Heart right ventricle (tissue), 16 donors: ENCODE measurements at regions not wholly inside any gene's neighbourhood (a gene's known extent, or its start where the extent isn't known, plus 50 kb on each side); places are given as distances from the start of the nearest gene placed in this dataset.

ENCODE experiments used
- ATAC-seq, 8 donors: fragments of 200-7000 bp; cut with Tn5 transposase; one replicate each; pipeline ENCODE4 v1.9.1; 2020; ENCODE audit warnings: mild to moderate bottlenecking in 8 of 8, moderate library complexity in 8 of 8, moderate number of reproducible peaks in 1 of 8
- DNase-seq, 2 donors: peaks; one replicate each; pipeline ENCODE4 v3.0.0-alpha.2; 2020
- H3K27ac ChIP-seq, 10 donors: fragments of 200-600 bp; sonication (generic) in 2 of 10; one replicate each; pipeline versions ENCODE4 v1.5.0 to v1.8.0; 2020 to 2022; ENCODE audit warnings: mild to moderate bottlenecking in 3 of 10
- H3K27me3 ChIP-seq, 7 donors: fragments of 200-600 bp; one replicate each; pipeline ENCODE4 v1.8.0; 2021 to 2022; ENCODE audit warnings: mild to moderate bottlenecking in 2 of 7
- H3K36me3 ChIP-seq, 9 donors: fragments of 200-600 bp; sonication (generic) in 1 of 9; one replicate each; pipeline versions ENCODE4 v1.5.0 to v1.8.0; 2020 to 2022; ENCODE audit warnings: mild to moderate bottlenecking in 2 of 9
- H3K4me1 ChIP-seq, 9 donors: fragments of 200-600 bp; sonication (generic) in 1 of 9; one replicate each; pipeline versions ENCODE4 v1.5.0 to v1.8.0; 2020 to 2022; ENCODE audit warnings: mild to moderate bottlenecking in 4 of 9
- H3K4me3 ChIP-seq, 10 donors: fragments of 200-600 bp; sonication (generic) in 2 of 10; one replicate each; pipeline versions ENCODE4 v1.5.0 to v1.8.0; 2020 to 2022; ENCODE audit warnings: mild to moderate bottlenecking in 7 of 10, moderate library complexity in 2 of 10
- H3K9me3 ChIP-seq, 11 donors: fragments of 200-600 bp in 10 of 11; sonication (generic) in 2 of 11; one replicate each; pipeline versions ENCODE4 v1.5.0 to v1.8.0; 2013 to 2022; ENCODE audit warnings: mild to moderate bottlenecking in 2 of 11, control low read depth in 1 of 11, moderate library complexity in 1 of 11
- WGBS, 2 donors: extraction: QIAGEN DNeasy Blood & Tissue Kit; methylation state at CpG; one replicate each; pipeline ENCODE4 v1.1.7; 2013; ENCODE audit warnings: inconsistent platforms in 1 of 2; 5-methylcytosine and 5-hydroxymethylcytosine counted together
- intact Hi-C, 10 donors: fragments of 100-400 bp; cut with DNase I; formaldehyde crosslinking; loops; one replicate each; pipeline versions ENCODE4 v1.11.1 to v1.14.2; 2022
- TF ChIP-seq, protein P1 (sequence below), 9 donors: fragments of 200-600 bp; sonication (generic) in 2 of 9; IDR thresholded peaks; one replicate each; pipeline versions ENCODE4 v1.5.0 to v1.8.0; 2021 to 2022; ENCODE audit warnings: antibody characterized with exemption in 9 of 9, mild to moderate bottlenecking in 5 of 9, moderate library complexity in 1 of 9
- donor health status: Arrhythmogenic right ventricular cardiomyopathy.
- donor health status: ischemic (EF 13 %, LVEDD 7.1; RV severe dilation, severe dysfunction).
- donor health status: healthy with polysubstance abuse.
- donor health status: DM: no; HTN: yes; CAD: no.
- donor health status: DM: no; HTN: no; CAD: no.
- donor health status: ischemic (EF 25% LVEDD 6.9; RV normal size, moderate dysfunction).
- donor health status: ischemic (EF 25% LVEDD 5.7; RV mildly dilated, moderate dysfunction).
- donor health status: healthy.
- donor health status: DM: yes; HTN: yes; CAD: no.
- donor health status: Ischemic cardiomyopathy.
- donor health status: ischemic (EF 35%, LVEDD 5.7; RV mildly dilated, moderate dysfunction).
- donor health status: nonischemic (EF 11% LVEDD 7.7; RV severe dilation, severe dysfunction).
- donor health status: DM: yes; HTN: yes; CAD: no.
- donor health status: PGD.
- donor health status: ischemic (EF 29% LVEDD 5.4; RV normal size, mild dysfunction).
- donor health status: nonischemic (EF 23%, LVEDD 6.1; RV moderate dilation, normal function).

- DNase-seq (no peak), ATAC-seq (no peak)
- WGBS, 2 donors: 56 to 60% methylated on average over 1 of the region's 1 CpG
Observed at GRCh38 chr11:39678996-39679395, 1780.5 kb downstream of the LRRC4C start.

DNA sequence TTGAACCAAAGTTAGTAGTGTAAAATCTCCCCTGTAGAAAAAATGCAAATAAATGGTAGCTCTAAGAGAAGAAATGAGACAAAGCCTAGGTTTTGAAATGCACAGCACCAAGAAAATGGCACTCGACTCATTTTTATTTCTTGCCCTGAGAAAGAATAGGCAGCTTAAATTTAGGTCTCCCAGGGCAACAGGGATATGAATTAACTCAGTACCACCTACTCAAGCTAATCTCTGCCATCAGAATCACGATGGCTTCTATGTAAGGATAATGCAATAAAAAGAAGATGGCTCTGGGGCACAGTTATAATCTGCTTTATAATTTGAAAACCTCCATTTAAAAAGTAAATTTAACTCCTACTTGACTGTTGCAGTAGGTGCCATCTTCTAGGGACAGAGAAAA is 1784.3 kb downstream of the LRRC4C start:
- intact Hi-C loops: no loop called here
- Histone ChIP-seq H3K27ac (no peak overlapping the region), H3K36me3 (no peaks in the 10 kb centered on the region), H3K27me3 (no peaks in the 10 kb centered on the region), H3K4me3 (no peak overlapping the region), H3K4me1 (no peaks in the 10 kb centered on the region), H3K9me3 (peaks cover 0 to 20% (median 6%) of the 10 kb centered on the region in 11 donors)
- DNase-seq (no peak), ATAC-seq (no peak)
- WGBS, 2 donors: 62 to 70% methylated on average over 2 of the region's 2 CpGs
- TF ChIP-seq, protein P1, sequence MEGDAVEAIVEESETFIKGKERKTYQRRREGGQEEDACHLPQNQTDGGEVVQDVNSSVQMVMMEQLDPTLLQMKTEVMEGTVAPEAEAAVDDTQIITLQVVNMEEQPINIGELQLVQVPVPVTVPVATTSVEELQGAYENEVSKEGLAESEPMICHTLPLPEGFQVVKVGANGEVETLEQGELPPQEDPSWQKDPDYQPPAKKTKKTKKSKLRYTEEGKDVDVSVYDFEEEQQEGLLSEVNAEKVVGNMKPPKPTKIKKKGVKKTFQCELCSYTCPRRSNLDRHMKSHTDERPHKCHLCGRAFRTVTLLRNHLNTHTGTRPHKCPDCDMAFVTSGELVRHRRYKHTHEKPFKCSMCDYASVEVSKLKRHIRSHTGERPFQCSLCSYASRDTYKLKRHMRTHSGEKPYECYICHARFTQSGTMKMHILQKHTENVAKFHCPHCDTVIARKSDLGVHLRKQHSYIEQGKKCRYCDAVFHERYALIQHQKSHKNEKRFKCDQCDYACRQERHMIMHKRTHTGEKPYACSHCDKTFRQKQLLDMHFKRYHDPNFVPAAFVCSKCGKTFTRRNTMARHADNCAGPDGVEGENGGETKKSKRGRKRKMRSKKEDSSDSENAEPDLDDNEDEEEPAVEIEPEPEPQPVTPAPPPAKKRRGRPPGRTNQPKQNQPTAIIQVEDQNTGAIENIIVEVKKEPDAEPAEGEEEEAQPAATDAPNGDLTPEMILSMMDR (IDR thresholded peaks at IDR 0.05): no peak

More at GRCh38 chr11:39678996-39679395, 1780.5 kb downstream of the LRRC4C start:
- H3K4me1 ChIP-seq: no peaks in the 10 kb centered on the region
- H3K9me3 ChIP-seq: peaks cover 0 to 30% (median 14%) of the 10 kb centered on the region in 11 donors
- H3K27ac ChIP-seq: no peak overlapping the region
- intact Hi-C loops: no loop called here
- TF ChIP-seq, protein P1 (IDR thresholded peaks at IDR 0.05): no peak
- H3K4me3 ChIP-seq: no peak overlapping the region
- H3K27me3 ChIP-seq: no peaks in the 10 kb centered on the region
- H3K36me3 ChIP-seq: no peaks in the 10 kb centered on the region

DNA sequence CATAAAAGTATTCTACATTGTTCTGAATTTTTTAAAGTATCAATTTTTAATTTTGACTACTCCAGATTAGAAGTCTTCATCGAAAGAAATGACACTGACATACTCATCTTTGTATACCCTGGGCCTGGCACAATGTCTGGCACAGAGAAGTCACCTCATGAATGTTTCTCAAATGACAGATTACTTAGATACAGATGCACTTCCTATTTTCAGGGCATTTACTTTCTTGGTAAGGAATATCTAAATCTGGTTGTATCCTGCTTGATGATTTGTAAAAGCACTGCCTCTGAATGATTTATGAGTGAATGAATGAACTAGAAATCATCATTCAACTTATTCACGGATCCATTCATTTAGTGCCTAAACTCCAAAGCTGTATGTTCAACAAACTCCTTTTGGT is 1784.7 kb downstream of the LRRC4C start:
- DNase-seq: no peak
- Histone ChIP-seq H3K4me1 (no peaks in the 10 kb centered on the region), H3K36me3 (no peaks in the 10 kb centered on the region), H3K27me3 (no peaks in the 10 kb centered on the region), H3K9me3 (peaks cover 0 to 16% (median 2%) of the 10 kb centered on the region in 11 donors), H3K27ac (no peak overlapping the region), H3K4me3 (no peak overlapping the region)
- TF ChIP-seq, protein P1 (IDR thresholded peaks at IDR 0.05): no peak
- 73 to 79% methylated on average over 2 of the region's 2 CpGs for WGBS, 2 donors
- ATAC-seq: no peak
- intact Hi-C loops: no loop called here

GRCh38 chr11:39674024-39674423 is 1785.4 kb downstream of the LRRC4C start:
- TF ChIP-seq, protein P1 (IDR thresholded peaks at IDR 0.05): no peak
- H3K27me3 ChIP-seq: no peaks in the 10 kb centered on the region
- H3K27ac ChIP-seq: no peak overlapping the region
- intact Hi-C loops: no loop called here
- H3K4me1 ChIP-seq: no peaks in the 10 kb centered on the region
- WGBS, 2 donors: 73% methylated on average over 3 of the region's 3 CpGs
- H3K36me3 ChIP-seq: no peaks in the 10 kb centered on the region
- ATAC-seq: no peak
- no peak for DNase-seq
- H3K9me3 ChIP-seq: peaks cover 0 to 8% (median 0%) of the 10 kb centered on the region in 11 donors
- H3K4me3 ChIP-seq: no peak overlapping the region
